ENCODE measurements at regions not wholly inside any gene's neighbourhood (a gene's known extent, or its start where the extent isn't known, plus 50 kb on each side); places are given as distances from the start of the nearest gene placed in this dataset.

DNA sequence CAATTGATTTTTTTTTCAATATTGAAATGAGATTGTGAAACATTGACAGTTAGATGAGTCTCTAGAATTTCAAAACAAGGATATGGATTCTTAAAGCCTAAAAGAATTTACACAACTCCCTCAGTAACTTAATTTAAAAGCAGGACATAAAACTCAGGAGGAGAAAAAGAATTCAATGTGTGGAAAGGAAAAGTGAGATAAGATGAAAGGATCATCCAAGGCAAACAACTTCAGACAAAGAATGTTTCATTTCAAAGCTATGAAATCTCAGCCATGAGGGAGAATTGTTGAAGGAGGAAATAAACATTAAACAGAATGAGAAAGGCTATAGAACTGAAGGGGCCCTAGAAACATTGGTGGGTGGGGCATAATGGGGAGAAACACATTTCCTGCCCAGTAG, 191.7 kb upstream of the NOX3 start:
- H3K9me3 ChIP-seq (ENCODE audit: low read depth): no peaks in the 10 kb centered on the region
- no peak for DNase-seq (ENCODE audit: low spot score)
- no peaks in the 10 kb centered on the region for H3K36me3 ChIP-seq
- Mint-ChIP-seq H3K9me3 (peaks cover 6% of the 10 kb centered on the region), H3K36me3 (no peaks in the 10 kb centered on the region), H3K4me1 (no peaks in the 10 kb centered on the region), H3K27me3 (ENCODE audit: insufficient read depth, low read depth) (no peaks in the 10 kb centered on the region), H3K27ac (no peak overlapping the region), H3K4me3 (no peak overlapping the region)
- no peak for TF ChIP-seq EZH2 (IDR thresholded peaks at IDR 0.05)
- TF ChIP-seq, protein P1, sequence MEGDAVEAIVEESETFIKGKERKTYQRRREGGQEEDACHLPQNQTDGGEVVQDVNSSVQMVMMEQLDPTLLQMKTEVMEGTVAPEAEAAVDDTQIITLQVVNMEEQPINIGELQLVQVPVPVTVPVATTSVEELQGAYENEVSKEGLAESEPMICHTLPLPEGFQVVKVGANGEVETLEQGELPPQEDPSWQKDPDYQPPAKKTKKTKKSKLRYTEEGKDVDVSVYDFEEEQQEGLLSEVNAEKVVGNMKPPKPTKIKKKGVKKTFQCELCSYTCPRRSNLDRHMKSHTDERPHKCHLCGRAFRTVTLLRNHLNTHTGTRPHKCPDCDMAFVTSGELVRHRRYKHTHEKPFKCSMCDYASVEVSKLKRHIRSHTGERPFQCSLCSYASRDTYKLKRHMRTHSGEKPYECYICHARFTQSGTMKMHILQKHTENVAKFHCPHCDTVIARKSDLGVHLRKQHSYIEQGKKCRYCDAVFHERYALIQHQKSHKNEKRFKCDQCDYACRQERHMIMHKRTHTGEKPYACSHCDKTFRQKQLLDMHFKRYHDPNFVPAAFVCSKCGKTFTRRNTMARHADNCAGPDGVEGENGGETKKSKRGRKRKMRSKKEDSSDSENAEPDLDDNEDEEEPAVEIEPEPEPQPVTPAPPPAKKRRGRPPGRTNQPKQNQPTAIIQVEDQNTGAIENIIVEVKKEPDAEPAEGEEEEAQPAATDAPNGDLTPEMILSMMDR (IDR thresholded peaks at IDR 0.05): no peak
- no peak for TF ChIP-seq EZH2phosphoT487 (IDR thresholded peaks at IDR 0.05)
- no peaks in the 10 kb centered on the region for H3K79me2 ChIP-seq (ENCODE audit: low read depth)
- no peaks in the 10 kb centered on the region for H3F3A ChIP-seq (ENCODE audit: low read depth)
- peak overlapping the region; percentile 77 for H2AFZ ChIP-seq (replicated peaks)
- H3K4me3 ChIP-seq: no peak overlapping the region
- no peaks in the 10 kb centered on the region for H3K27me3 ChIP-seq
- no peak overlapping the region for H3K27ac ChIP-seq
- H4K20me1 ChIP-seq (ENCODE audit: low read depth): no peaks in the 10 kb centered on the region
- H3K4me1 ChIP-seq: no peaks in the 10 kb centered on the region
- H3K4me2 ChIP-seq: no peak overlapping the region
- H3K9ac ChIP-seq: no peak overlapping the region

DNA sequence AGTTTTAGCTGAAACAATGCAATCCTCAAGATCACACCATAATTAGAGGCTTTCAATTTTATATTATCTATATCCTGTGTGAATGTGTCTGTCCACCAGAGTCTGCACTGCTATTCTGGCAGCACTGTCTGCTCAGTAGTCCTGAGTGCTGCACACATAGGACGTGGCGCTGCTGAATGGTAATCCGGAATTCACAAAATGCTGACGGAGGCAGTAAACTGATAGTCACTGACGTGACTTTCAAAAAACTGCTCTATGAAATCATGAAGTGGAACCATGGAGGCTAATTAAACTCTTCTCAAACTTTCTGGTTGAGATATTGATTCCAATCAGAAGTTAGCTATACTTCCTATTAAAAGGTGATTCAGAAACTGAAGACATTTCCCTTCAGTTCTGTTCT, 190.8 kb upstream of the NOX3 start:
- no peaks in the 10 kb centered on the region for H3K4me1 Mint-ChIP-seq
- no peak overlapping the region for H3K4me2 ChIP-seq
- H3K27ac Mint-ChIP-seq: no peak overlapping the region
- H3K9me3 ChIP-seq (ENCODE audit: low read depth): no peaks in the 10 kb centered on the region
- H3F3A ChIP-seq (ENCODE audit: low read depth): no peaks in the 10 kb centered on the region
- H3K9me3 Mint-ChIP-seq: peaks cover 9% of the 10 kb centered on the region
- H3K27ac ChIP-seq: no peak overlapping the region
- peaks cover 2% of the 10 kb centered on the region for H3K36me3 Mint-ChIP-seq
- DNase-seq (ENCODE audit: low spot score): no peak
- no peak overlapping the region for H3K4me3 ChIP-seq
- no peak overlapping the region for H2AFZ ChIP-seq (replicated peaks)
- no peaks in the 10 kb centered on the region for H3K27me3 Mint-ChIP-seq (ENCODE audit: insufficient read depth, low read depth)
- no peak for TF ChIP-seq EZH2 (IDR thresholded peaks at IDR 0.05)
- no peak for TF ChIP-seq EZH2phosphoT487 (IDR thresholded peaks at IDR 0.05)
- TF ChIP-seq, protein P1 (IDR thresholded peaks at IDR 0.05): no peak
- H3K4me1 ChIP-seq: no peaks in the 10 kb centered on the region
- H3K36me3 ChIP-seq: no peaks in the 10 kb centered on the region
- no peaks in the 10 kb centered on the region for H4K20me1 ChIP-seq (ENCODE audit: low read depth)
- no peak overlapping the region for H3K9ac ChIP-seq
- H3K4me3 Mint-ChIP-seq: no peak overlapping the region
- no peaks in the 10 kb centered on the region for H3K79me2 ChIP-seq (ENCODE audit: low read depth)
- no peaks in the 10 kb centered on the region for H3K27me3 ChIP-seq

DNA sequence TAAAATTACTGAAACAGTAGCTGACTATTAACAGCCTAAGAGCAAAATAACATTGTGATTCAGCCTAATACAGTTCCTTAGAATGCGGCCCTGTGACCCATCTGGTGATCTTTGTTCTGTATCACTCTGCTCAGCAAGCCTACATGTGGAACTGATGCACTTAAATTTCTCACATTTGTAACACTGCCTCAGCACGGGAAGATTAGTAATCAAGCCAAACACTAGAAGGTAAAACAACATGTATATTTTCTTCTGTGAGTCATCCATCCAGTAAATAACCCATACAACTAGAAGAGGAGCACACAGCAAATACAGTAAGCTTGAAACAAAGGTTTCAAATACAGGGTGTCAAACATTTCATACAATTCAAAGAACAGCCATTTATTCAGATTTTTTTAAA, 189.7 kb upstream of the NOX3 start:
- no peaks in the 10 kb centered on the region for H3K4me1 Mint-ChIP-seq
- no peak overlapping the region for H3K9ac ChIP-seq
- no peak for DNase-seq (ENCODE audit: low spot score)
- H3K4me3 Mint-ChIP-seq: no peak overlapping the region
- H3K27me3 Mint-ChIP-seq (ENCODE audit: insufficient read depth, low read depth): no peaks in the 10 kb centered on the region
- H2AFZ ChIP-seq (replicated peaks): no peak overlapping the region
- no peaks in the 10 kb centered on the region for H3K79me2 ChIP-seq (ENCODE audit: low read depth)
- H4K20me1 ChIP-seq (ENCODE audit: low read depth): no peaks in the 10 kb centered on the region
- H3K9me3 Mint-ChIP-seq: peaks cover 13% of the 10 kb centered on the region
- no peaks in the 10 kb centered on the region for H3K36me3 ChIP-seq
- H3K9me3 ChIP-seq (ENCODE audit: low read depth): peaks cover 3% of the 10 kb centered on the region
- H3K4me1 ChIP-seq: no peaks in the 10 kb centered on the region
- H3K27ac ChIP-seq: no peak overlapping the region
- H3F3A ChIP-seq (ENCODE audit: low read depth): no peaks in the 10 kb centered on the region
- H3K4me3 ChIP-seq: no peak overlapping the region
- no peak overlapping the region for H3K4me2 ChIP-seq
- TF ChIP-seq, protein P1 (IDR thresholded peaks at IDR 0.05): no peak
- TF ChIP-seq EZH2 (IDR thresholded peaks at IDR 0.05) (no peak), EZH2phosphoT487 (IDR thresholded peaks at IDR 0.05) (no peak)
- no peak overlapping the region for H3K27ac Mint-ChIP-seq
- H3K27me3 ChIP-seq: no peaks in the 10 kb centered on the region
- peaks cover 3% of the 10 kb centered on the region for H3K36me3 Mint-ChIP-seq

Data from neural progenitor cell (in vitro differentiated cells).